HG02973 (cell line): ENCODE measurements at regions not wholly inside any gene's neighbourhood (a gene's known extent, or its start where the extent isn't known, plus 50 kb on each side); places are given as distances from the start of the nearest gene placed in this dataset.

Experiments used
- ATAC-seq: cut with Tn5 transposase; IDR thresholded peaks from one replicate; pipeline ENCODE4 v1.9.1; 2021; ENCODE audit warnings: moderate library complexity; ENCODE audit not compliant: unreplicated experiment

GRCh38 chrX:6707497-6707896 lies 172.6 kb upstream of the VCX3A start:
- no peak for ATAC-seq

GRCh38 chrX:6701085-6701484 lies 166.2 kb upstream of the VCX3A start:
- ATAC-seq, result no peak

- no peak for ATAC-seq
Observed at GRCh38 chrX:6695717-6696116, 160.8 kb upstream of the VCX3A start.

GRCh38 chrX:6694977-6695376 lies 160.1 kb upstream of the VCX3A start:
- no peak for ATAC-seq

- no peak for ATAC-seq
Observed at GRCh38 chrX:6694221-6694620, 159.3 kb upstream of the VCX3A start.

- no peak for ATAC-seq
Observed at GRCh38 chrX:6693051-6693450, 158.1 kb upstream of the VCX3A start.

- ATAC-seq, result no peak
Observed at GRCh38 chrX:6685489-6685888, 150.6 kb upstream of the VCX3A start.

- no peak for ATAC-seq
Observed at GRCh38 chrX:6683353-6683752, 148.4 kb upstream of the VCX3A start.

- no peak for ATAC-seq
Observed at GRCh38 chrX:6681521-6682145, 146.7 kb upstream of the VCX3A start.

- no peak for ATAC-seq
Observed at GRCh38 chrX:6679988-6680387, 145.1 kb upstream of the VCX3A start.

- ATAC-seq, result no peak
Observed at GRCh38 chrX:6679550-6679949, 144.6 kb upstream of the VCX3A start.

- ATAC-seq, result no peak
Observed at GRCh38 chrX:6678313-6678712, 143.4 kb upstream of the VCX3A start.

- ATAC-seq, result no peak
Observed at GRCh38 chrX:6674734-6675133, 139.8 kb upstream of the VCX3A start.

GRCh38 chrX:6667048-6667768 lies 132.3 kb upstream of the VCX3A start:
- no peak for ATAC-seq

GRCh38 chrX:6666624-6667023 lies 131.7 kb upstream of the VCX3A start:
- no peak for ATAC-seq

- no peak for ATAC-seq
Observed at GRCh38 chrX:6661736-6662135, 126.8 kb upstream of the VCX3A start.

GRCh38 chrX:6660567-6661264 lies 125.8 kb upstream of the VCX3A start:
- ATAC-seq, result no peak

- no peak for ATAC-seq
Observed at GRCh38 chrX:6645216-6645615, 110.3 kb upstream of the VCX3A start.

GRCh38 chrX:6644411-6644810 lies 109.5 kb upstream of the VCX3A start:
- no peak for ATAC-seq

GRCh38 chrX:6640727-6641126 lies 105.8 kb upstream of the VCX3A start:
- no peak for ATAC-seq

- no peak for ATAC-seq
Observed at GRCh38 chrX:6614506-6614905, 79.6 kb upstream of the VCX3A start.

GRCh38 chrX:6599230-6599860 lies 64.4 kb upstream of the VCX3A start:
- ATAC-seq, result no peak
